Esophagus muscularis mucosa (tissue), 4 donors: ENCODE measurements at regions not wholly inside any gene's neighbourhood (a gene's known extent, or its start where the extent isn't known, plus 50 kb on each side); places are given as distances from the start of the nearest gene placed in this dataset.

ENCODE experiments used
- DNase-seq: peaks from one replicate; pipeline ENCODE4 v3.0.0-alpha.2; 2017; ENCODE audit errors: extremely low spot score
- H3K27ac ChIP-seq, 4 donors: fragments of 200-600 bp; sonication (generic); replicated peaks in 1 of 4; 1 replicate in 3 of 4; 2 replicates in 1 of 4; pipeline ENCODE4 v1.5.1; 2016 to 2019; ENCODE audit warnings: mild to moderate bottlenecking in 1 of 4
- H3K27me3 ChIP-seq, 4 donors: fragments of 200-600 bp; sonication (generic); one replicate each; pipeline versions ENCODE4 v1.5.1 to v1.6.0; 2016 to 2019
- H3K36me3 ChIP-seq, 4 donors: fragments of 200-600 bp; sonication (generic); one replicate each; pipeline ENCODE4 v1.5.1; 2016 to 2019
- H3K4me1 ChIP-seq, 4 donors: fragments of 200-600 bp; sonication (generic); one replicate each; pipeline ENCODE4 v1.5.1; 2016 to 2019
- H3K4me3 ChIP-seq, 4 donors: fragments of 200-600 bp; sonication (generic); 1 replicate in 2 of 4; 2 replicates in 2 of 4; pipeline ENCODE4 v1.5.1; 2016 to 2019; ENCODE audit warnings: mild to moderate bottlenecking in 4 of 4, moderate library complexity in 1 of 4
- H3K9me3 ChIP-seq, 4 donors: fragments of 200-600 bp; sonication (generic); 1 replicate in 3 of 4; 2 replicates in 1 of 4; pipeline ENCODE4 v1.5.1; 2016 to 2019
- CTCF ChIP-seq, 3 experiments: fragments of 200-600 bp in 2 of 3; fragments of 450-650 bp in 1 of 3; sonication (generic) in 2 of 3; IDR thresholded peaks; one replicate each; pipeline ENCODE4 v1.5.1; 2017 to 2019; ENCODE audit warnings: antibody characterized with exemption in 3 of 3, mild to moderate bottlenecking in 2 of 3, moderate library complexity in 1 of 3
- EP300 ChIP-seq: sonication (generic); formaldehyde crosslinking; IDR thresholded peaks from one replicate; pipeline ENCODE4 v1.6.1; 2017; ENCODE audit warnings: antibody characterized with exemption
- POLR2A ChIP-seq: fragments of 450-650 bp; IDR thresholded peaks from one replicate; pipeline ENCODE4 v1.6.1; 2017; ENCODE audit warnings: antibody characterized with exemption, moderate library complexity, mild to moderate bottlenecking, low read depth
- POLR2AphosphoS5 ChIP-seq, 2 donors: sonication (generic); formaldehyde crosslinking; IDR thresholded peaks; one replicate each; pipeline ENCODE4 v1.6.1; 2017; ENCODE audit warnings: antibody characterized with exemption in 2 of 2
- WGBS: methylation state at CpG from one replicate; pipeline ENCODE4 v1.1.5; 2018; 5-methylcytosine and 5-hydroxymethylcytosine counted together
- intact Hi-C: fragments of 100-400 bp; cut with DNase I; formaldehyde crosslinking; loops from one replicate; pipeline ENCODE4 v1.15.1; 2023

GRCh38 chr5:142385194-142385593 is 60.4 kb upstream of the SPRY4 start:
- Histone ChIP-seq H3K4me3 (no peak overlapping the region), H3K36me3 (no peaks in the 10 kb centered on the region), H3K27me3 (no peaks in the 10 kb centered on the region), H3K9me3 (no peaks in the 10 kb centered on the region), H3K4me1 (peaks cover 13 to 35% (median 28%) of the 10 kb centered on the region in 4 donors), H3K27ac (no peak overlapping the region)
- WGBS = 85% methylated on average over 4 of the region's 5 CpGs
- DNase-seq = no peak
- no peak for TF ChIP-seq POLR2A
- TF ChIP-seq EP300 = no peak
- TF ChIP-seq CTCF (IDR thresholded peaks at IDR 0.05) = no peak
- TF ChIP-seq POLR2AphosphoS5 (IDR thresholded peaks at IDR 0.05) = no peak
- intact Hi-C loops = no loop called here

GRCh38 chr5:142384014-142384413 is 59.2 kb upstream of the SPRY4 start:
- H3K9me3 ChIP-seq = no peaks in the 10 kb centered on the region
- no peak for TF ChIP-seq CTCF (IDR thresholded peaks at IDR 0.05)
- TF ChIP-seq POLR2A = no peak
- TF ChIP-seq EP300 = no peak
- no peak for TF ChIP-seq POLR2AphosphoS5 (IDR thresholded peaks at IDR 0.05)
- peaks cover 1 to 23% (median 16%) of the 10 kb centered on the region in 4 donors for H3K4me1 ChIP-seq
- 86% methylated on average over 3 of the region's 3 CpGs for WGBS
- DNase-seq = no peak
- H3K4me3 ChIP-seq = no peak overlapping the region
- intact Hi-C loops = no loop called here
- no peaks in the 10 kb centered on the region for H3K27me3 ChIP-seq
- no peak overlapping the region for H3K27ac ChIP-seq
- H3K36me3 ChIP-seq = no peaks in the 10 kb centered on the region

GRCh38 chr5:142382186-142382585 is 57.4 kb upstream of the SPRY4 start:
- Histone ChIP-seq H3K9me3 (no peaks in the 10 kb centered on the region), H3K27me3 (no peaks in the 10 kb centered on the region), H3K27ac (no peak overlapping the region), H3K36me3 (no peaks in the 10 kb centered on the region), H3K4me1 (peaks cover 0 to 11% (median 10%) of the 10 kb centered on the region in 4 donors), H3K4me3 (no peak overlapping the region)
- intact Hi-C loops = no loop called here
- TF ChIP-seq POLR2AphosphoS5 (IDR thresholded peaks at IDR 0.05) (no peak), EP300 (no peak), CTCF (IDR thresholded peaks at IDR 0.05) (no peak), POLR2A (no peak)
- no peak for DNase-seq
- no CpG with 5 or more reads among the region's 2 CpGs for WGBS

GRCh38 chr5:142378737-142379634 is 54.2 kb upstream of the SPRY4 start:
- Histone ChIP-seq H3K27me3 (no peaks in the 10 kb centered on the region), H3K27ac (no peak overlapping the region), H3K36me3 (no peaks in the 10 kb centered on the region), H3K4me1 (peaks cover 0 to 25% (median 22%) of the 10 kb centered on the region in 4 donors), H3K9me3 (no peaks in the 10 kb centered on the region), H3K4me3 (no peak overlapping the region)
- no peak for TF ChIP-seq EP300
- no peak for TF ChIP-seq POLR2A
- TF ChIP-seq POLR2AphosphoS5 (IDR thresholded peaks at IDR 0.05) = no peak
- TF ChIP-seq CTCF (IDR thresholded peaks at IDR 0.05) = no peak
- 87% methylated on average over 5 of the region's 5 CpGs for WGBS
- intact Hi-C loops = no loop called here
- DNase-seq = no peak
